SK-N-SH (cell line): ENCODE measurements at regions not wholly inside any gene's neighbourhood (a gene's known extent, or its start where the extent isn't known, plus 50 kb on each side); places are given as distances from the start of the nearest gene placed in this dataset.

Source experiments
- CTCF ChIP-seq: fragments of 200-600 bp; sonication (generic); IDR thresholded peaks from 2 replicates; pipeline ENCODE4 v1.6.1; 2017; ENCODE audit warnings: antibody characterized with exemption, mild to moderate bottlenecking, moderate library complexity
- POLR2AphosphoS5 ChIP-seq: IDR thresholded peaks from 2 replicates; pipeline ENCODE4 v1.6.1; 2012; ENCODE audit warnings: low read depth, low read length
- USF2 ChIP-seq: fragments of 150-350 bp; IDR thresholded peaks from 2 replicates; pipeline ENCODE4 v1.6.1; 2017; ENCODE audit warnings: antibody characterized with exemption, low read length, low read depth, borderline replicate concordance

GRCh38 chr6:10054672-10055071 lies 360.2 kb downstream of the TFAP2A start:
- TF ChIP-seq CTCF (no peak), USF2 (no peak), POLR2AphosphoS5 (no peak)
